HG03565 (cell line): ENCODE measurements at regions not wholly inside any gene's neighbourhood (a gene's known extent, or its start where the extent isn't known, plus 50 kb on each side); places are given as distances from the start of the nearest gene placed in this dataset.
"Not testable (repeated sequence)": the region's sequence is repeated elsewhere in the genome, so short reads cannot be mapped to it uniquely, and the experiment has no call there.

Experiments
- ATAC-seq: cut with Tn5 transposase; IDR thresholded peaks from one replicate; pipeline ENCODE4 v1.9.1; 2021; ENCODE audit warnings: mild to moderate bottlenecking, moderate library complexity; ENCODE audit not compliant: unreplicated experiment

DNA sequence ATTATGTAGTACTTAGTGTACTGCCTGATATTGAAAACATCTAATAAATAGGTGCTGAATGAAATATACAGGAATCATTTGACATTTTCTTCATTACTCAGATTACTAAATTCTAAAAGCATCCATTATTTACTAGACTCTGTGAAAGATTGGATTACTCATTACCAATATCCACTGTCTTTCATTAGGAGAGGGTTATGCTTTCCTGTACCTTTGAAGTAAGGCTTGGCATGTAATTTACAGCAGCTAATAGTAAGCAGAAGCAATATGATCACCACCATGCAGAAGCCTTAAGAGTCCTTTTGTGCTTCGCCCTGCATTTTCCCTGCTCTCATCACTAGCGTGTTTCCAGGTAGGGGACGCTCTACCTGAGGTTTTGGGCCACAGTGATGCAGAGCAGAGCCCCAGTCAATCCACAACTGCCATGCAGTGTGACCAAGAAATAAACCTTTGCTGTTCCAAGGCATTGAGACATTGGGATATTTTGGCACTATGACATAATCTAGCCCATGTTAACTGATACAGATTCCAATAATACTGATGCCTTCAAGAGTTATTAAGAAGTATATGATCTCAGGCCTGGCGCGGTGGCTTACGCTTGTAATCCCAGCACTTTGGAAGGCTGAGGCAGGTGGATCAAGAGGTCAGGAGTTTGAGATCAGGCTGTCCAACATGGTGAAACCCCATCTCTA lies 502.8 kb upstream of the MARCKS start:
- ATAC-seq = no peak

DNA sequence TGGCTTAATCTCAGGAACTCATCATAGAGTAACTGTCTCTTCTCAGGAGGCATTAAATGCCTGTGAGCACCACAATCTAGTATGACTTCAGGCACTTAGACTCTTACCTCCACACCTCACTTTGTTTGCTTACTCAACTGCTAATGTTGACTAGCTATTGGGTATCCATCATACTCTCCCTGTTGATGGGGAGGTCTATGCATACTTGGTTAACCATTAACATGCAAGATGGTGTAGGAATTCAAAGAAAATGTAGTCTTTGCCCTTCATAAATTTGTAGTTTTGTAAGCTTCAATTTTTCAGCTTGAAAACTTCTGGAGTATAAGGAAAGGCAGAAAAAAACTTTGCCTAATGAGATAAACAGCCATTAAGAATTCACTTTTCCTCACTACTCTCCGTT lies 501.0 kb upstream of the MARCKS start:
- no peak for ATAC-seq

DNA sequence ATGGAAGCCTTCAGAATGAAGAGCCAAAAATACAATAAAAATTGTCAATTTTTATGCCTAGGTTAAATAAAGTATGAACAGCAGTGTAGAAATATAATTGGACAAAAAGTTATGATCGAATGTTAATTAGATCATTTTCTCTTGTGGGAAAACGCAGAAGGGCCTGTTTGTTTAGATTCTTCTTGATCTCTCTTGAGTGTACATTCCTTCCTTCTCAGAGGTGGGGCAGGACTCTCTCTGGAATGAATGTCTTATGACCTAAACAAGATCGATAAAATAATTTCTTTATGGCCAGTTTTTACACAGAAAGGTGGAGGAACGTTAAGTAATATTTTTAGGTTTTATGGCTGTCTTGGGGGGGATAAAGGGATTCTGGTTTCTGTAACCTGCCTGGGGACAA lies 500.1 kb upstream of the MARCKS start:
- ATAC-seq = no peak

DNA sequence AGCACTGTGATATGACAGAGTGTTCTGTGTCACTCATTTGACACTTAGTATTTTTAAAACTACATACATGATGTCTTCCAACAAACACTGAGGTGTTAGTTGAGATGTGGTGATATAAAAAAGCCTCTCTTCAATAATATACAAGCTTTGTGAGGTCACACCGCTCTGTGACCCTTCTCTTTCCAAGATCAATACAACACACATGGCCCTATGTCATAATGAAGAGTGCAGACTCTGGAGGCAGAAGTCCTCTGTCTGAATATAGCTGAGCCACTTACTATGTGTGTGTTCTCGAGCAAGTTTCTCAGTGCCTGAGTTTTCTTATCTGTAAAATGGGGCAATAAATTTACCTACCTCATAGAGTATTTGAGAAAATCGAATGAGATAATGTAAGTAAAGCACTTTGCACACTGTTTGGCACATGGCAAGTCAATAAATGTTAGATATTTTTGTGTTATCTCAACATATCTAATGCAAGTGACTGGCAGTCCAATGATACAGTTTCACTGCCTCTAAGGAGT lies 499.0 kb upstream of the MARCKS start:
- ATAC-seq = no peak

DNA sequence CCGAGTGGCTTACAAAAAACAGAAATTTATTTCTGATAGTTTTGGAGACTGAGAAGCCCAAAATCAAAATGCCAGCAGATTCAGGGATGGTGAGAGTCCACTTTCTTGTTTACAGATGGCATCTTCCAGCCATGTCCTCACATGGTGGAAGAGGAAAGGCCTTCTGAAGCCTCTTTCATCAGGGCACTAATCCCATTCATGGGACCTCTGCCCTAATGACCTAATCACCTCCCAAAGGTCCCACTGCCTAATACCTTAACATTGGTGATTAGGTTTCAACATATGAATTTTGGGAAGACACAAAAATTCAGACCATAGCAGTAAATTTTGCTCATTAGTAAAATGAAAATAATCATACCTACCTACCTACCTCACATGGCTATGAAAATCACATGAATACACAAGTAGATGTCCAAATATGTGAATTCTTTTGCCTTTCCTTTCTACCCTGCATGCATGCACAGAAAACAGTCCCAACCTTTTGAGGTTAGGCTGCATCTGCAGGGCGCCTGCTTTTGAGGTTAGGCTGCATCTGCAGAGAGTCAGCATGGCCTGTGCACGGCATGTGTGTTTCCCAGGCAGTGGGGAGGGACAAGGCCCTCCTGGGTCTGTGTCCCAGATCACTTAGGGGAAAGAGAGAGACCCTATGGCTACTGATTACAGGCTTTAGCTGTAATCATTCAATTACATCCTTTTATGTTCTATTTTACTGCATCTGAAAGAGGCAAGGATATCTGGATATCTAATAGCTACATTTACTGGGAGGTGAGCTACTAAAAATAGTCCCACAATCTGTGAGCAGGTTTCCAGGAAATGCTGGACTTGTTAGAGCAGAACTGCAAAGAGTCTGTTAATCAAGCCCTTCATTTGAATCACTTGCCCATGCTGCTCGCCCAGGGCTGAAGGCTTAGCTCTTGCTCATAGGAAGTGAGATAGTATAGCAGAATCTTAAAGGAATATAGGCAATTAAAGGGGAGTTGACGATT lies 497.7 kb upstream of the MARCKS start:
- ATAC-seq = no peak

DNA sequence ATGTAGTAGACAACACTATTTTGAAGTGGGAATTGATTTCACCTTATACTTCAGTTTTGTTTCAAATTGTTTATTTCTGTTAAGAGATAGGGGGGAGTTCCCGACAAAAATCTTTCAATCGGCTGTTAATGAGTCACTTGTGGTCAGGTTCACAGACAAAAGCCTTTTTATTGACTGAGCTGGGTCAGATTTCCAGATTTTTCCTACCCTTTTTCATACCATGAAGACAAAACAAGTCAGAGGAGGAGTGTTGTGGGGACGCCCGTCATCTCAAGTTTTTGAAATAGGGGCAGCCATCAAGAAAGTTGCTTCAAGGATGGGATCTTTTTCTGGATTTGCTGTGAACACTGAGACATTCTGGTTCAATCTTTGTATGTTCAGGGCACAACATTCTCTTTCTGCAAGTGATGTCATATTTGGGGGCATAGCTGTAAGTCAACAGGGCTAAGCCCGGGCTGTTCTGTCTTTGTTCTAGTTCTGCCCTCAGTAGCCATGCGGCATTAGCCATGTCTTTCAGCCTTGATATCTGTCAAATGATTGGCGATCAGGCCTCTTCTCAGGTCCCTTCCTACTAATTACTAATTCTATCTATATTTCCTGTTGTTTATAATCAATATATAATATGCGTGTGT lies 496.0 kb upstream of the MARCKS start:
- no peak for ATAC-seq

DNA sequence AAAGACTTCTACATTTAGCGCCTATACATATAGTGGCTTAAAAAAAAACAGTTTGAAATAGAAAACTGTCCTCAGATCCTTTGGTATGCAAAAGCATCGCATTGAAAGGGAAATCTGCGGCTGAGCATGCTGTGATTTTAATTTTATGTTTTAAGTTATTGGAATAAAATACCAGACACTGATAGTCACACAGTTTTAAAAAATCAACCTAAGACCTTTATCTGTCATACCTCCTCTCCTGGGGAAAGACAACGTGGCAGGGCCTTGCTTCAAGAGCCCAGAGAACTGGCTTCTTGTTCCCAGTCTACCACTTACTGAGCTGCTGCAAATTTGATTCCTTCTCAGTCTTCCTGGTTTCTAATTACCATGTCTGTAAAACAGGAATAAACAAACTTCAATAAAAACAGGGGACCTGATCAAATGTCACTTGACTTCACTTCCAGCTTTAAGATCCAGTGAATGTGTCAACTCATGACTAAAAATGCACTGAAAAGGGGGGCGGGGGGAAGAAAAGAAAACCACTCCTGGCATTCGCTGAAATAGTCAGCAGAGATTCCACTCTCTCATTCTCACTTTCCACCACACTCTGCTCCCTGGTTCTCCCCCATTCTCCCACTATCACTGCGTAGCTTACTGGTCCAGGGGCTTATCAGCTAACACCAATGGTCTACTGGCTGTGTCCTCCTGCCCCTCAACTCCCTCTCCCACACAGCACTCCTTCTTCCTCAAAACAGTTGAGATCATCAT lies 494.7 kb upstream of the MARCKS start:
- no peak for ATAC-seq

DNA sequence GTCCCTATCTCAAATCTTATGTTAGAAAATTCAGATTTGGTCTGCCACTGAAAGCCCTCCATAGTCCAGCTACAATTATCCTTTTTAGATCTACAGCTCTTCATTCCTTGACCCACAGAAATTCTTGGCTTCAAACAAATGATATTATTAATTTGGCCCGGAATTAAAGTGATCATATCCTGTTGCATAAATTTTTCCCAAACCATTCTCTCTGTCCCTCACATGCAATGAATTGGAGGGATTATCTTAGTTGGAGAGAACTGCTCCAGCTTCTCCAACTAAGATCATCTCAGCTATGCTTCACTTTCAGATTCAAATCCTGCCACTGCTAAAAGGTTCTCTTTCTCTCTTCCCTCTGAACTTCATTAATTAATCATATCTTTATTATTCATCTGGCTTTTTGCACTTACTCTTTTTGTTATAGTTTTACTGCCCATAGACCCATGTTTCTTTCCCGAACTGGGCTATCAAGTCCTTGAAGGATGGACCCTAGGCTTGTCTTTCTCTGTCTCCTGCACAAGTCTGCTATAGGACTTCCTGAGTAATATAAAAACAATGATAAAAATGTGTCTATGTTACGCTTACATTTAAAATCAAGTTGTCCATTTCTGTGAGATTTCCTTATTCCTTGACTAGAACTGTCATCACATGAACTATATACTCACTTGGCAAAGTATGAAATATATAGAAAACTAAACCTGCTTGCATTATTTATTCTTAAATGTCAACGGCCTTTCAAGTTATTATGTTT lies 493.9 kb upstream of the MARCKS start:
- no peak for ATAC-seq

DNA sequence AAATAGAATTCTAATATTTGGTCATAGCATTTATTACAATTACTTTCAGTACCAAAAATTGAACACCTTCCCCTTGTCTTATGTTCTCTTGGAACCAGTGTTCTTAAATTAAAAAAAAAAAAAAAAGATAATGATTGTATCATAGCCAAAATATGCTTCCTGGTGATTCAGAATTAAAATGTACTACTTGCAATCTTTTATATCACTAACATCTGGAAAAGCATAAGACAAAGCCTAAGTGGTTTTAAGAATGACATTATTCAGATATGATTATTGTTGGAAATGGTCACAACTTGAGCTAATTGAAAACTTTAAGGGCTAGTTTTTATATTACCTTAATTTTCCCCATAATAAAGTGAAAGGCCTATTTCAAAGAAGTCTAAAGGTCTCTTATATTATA lies 493.3 kb upstream of the MARCKS start:
- no peak for ATAC-seq

DNA sequence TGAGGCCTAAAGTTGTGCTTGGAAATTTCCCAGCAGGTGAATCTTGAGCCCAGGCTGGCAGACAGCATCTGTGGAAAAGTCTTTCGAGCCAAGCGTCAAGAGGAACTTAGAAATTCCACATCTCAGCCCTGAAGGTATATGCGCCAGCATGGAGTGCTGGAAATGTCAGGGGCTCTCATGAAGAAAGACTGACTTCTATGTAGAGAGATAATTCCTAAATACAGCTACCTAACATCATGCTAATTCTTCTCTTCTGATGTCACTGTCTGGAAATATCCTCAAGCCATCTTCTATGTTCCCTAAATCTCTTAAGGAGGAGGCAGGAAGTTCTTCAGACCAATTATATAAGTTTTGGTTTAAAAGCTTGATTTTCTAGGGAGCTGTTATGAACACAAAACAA lies 492.4 kb upstream of the MARCKS start:
- no peak for ATAC-seq

DNA sequence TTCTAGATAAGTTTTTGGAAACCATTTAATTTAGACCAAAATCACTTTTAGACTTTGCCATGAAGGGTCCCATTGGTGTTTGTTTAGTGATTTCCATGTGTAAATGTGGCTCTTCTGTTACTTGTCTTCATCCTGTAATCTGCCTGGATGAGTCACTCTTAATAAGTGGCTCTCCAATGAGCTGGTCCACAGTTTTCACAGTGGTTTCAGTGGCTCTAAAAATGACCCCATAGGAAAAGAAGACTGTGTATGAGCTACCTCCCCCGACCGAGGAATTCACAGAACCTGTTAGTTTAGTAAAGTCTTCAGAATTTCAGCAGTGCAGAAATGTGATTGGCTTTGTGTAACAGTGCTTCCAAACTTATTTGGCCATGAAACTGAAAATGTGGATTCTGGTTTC lies 492.0 kb upstream of the MARCKS start:
- ATAC-seq = no peak

DNA sequence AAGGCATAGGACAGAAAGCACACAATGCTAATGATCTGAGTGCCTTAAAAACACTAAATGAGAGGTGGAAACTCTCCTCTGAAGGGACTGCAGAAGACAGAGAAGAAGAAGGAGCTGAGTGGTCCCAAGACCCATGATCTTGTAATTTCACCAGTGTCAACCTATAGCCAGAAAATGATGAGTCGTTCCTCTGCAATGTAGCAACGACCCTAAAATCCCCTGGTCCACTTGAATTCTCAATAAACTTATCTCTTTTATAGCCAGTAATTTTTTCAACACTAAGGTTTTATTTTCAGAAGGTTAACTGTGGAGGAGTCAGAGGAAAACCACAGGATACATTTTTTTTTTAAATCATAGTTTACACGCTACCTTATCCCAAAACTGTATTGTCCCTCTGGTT lies 490.6 kb upstream of the MARCKS start:
- ATAC-seq = no peak

DNA sequence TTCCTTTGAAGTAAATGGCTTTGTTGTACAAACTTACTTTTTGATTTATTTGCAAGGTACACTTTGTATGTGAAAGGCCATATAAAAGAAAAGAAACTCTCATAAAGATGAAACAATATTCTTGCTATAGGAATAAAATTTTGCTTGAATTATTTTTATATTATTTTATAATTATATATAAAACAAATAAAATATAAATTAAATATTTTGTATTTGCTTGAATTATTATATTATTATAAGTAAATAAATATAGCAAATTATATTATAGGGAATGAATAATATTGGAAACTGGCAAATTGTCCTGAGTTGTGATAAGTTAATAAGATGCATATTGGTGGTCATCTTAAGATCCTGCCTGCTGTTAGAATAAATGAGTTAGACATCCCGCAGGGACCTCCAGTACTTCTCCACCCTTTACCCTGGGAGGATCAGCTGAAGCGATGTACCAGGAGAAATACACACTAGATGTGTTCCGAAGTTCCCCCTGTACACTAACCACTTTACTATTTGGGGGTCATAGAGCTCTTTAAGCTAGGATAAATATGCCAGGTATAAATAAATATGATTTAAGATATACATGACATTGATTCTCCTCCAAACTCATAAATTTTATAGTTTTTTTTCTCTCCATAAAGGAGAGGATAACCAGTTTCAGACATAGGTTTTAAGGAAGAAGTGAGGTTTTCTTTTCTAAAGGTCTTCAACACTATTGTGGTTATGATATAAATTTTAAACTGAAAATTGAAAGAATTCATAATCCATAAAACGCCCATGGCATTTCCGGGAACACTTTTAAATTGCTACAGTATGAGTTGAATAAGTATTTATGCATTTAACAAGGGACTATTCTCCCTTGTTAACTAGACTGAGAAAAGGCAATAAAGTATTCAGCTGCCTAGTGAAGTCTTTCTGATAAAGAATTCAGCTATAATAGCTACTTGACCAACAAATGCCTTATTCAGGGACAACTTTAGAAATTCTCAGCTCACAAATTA lies 486.3 kb upstream of the MARCKS start:
- no peak for ATAC-seq

DNA sequence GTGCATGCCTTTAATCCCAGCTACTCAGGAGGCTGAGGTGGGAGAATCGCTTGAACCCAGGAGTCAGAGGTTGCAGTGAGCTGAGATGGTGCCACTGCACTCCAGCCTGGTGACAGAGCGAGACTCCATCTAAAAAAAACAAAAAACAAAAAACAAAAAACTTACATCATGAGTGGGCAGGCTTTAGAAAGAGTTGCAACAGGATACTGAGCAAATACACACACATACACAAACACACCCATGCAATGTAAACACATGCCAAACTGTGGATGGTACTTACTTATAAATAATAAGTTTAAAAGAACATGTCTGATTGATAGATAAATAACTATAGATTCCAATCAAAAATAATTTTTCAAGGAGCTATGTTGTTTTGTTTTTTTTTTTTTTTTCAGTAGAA lies 481.7 kb upstream of the MARCKS start:
- not testable (repeated sequence) for ATAC-seq

DNA sequence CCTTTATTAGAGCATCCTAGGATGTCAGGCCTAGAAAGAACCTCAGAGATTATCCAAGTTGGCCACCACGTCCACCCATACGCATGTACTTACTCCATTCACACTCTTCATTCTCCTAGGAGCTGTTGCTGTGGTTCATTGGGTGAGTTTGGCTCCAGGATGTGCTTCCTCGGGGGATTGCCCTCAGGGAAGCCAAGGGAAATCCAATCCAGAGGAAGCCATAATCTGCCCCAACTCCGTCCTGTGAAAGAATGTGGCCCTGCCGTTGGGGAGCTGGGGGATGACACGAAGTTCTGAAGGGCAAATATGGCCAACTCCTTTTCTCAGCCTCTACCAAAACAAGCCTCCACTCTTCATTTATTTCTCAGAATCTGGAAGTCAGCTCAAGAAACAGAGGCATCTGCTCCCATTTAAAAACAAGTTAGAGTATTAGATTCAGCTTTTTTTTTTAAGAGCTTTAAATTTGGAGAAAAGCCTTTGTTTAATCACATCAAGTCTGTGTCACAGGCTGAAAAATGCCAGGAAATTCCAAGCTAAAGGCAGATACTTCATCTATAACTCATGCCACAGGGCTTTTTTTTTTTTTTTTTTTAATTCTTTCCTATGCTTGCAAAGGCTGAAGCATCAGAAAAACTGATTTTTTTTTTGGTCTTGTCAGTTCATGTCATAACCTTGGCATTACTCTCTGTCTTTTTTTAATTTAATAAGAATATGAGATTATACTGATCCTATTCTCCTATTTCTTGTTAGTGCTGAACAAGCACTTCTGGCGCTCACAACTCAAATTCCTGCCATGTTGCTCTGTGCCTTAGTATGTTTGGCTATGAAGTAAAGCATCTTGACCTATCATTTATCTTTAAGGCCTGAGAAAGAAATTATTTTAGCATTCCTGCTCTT lies 480.9 kb upstream of the MARCKS start:
- no peak for ATAC-seq

DNA sequence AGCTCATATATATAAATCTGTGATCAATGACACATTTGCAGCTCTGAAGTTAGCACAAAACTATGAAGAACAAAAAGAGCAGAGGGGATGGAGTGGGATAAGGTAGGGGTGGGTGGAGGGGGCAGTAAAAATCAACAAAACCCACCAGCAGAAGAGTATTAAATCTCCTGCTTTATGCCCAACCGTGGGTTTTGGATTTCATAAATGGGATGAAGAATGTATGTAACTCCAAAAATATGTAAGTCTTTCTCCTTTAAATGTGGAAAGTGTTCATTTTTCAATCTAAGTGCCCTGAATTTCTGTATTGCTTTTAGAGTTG lies 480.3 kb upstream of the MARCKS start:
- no peak for ATAC-seq

DNA sequence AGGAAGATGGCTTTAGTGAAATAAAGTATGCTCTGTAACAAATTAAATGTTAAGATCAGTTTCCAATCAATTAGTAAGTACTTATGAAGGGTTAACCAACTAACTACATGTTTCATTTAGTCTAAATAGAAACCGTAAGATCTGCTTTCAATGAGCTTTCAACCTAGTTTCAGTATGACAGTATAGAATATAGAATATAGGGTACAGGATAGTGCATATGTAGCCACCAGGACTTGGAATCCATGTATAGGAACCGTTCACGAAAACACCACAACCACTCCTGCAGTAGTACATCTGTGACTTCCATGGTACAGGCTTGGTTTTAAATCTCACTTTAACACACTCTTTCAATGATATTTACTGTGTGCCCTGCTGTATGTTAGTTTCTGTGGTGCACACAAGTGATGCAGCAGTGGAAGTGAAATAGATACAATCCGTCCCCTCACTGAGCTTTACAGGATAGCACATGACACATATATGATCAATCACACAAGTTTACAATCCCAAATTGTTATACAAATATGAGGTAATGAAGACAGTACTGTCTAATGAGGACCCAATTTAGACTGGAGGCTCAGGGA lies 479.7 kb upstream of the MARCKS start:
- peak; percentile 61 for ATAC-seq

DNA sequence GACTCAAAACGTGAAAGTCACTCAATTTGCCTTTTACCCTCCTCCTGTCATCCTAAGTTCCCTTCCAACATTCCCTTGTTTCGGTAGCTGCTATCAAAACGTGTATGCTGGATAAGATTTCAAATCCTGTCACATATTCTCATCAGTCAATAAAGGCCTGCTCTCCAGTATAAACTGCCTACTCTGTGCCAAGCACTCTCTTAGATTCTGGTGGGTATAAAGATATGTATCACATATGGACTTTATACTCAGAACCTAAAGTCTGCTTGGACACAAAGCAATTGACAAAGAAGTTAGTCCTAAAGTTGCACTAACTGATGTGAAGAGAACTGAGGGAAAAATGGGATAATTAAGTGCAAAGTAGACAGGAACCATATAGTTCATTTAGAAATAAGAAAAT lies 476.6 kb upstream of the MARCKS start:
- no peak for ATAC-seq
